GM21381 (cell line): ENCODE measurements at regions not wholly inside any gene's neighbourhood (a gene's known extent, or its start where the extent isn't known, plus 50 kb on each side); places are given as distances from the start of the nearest gene placed in this dataset.
"Not testable (repeated sequence)": the region's sequence is repeated elsewhere in the genome, so short reads cannot be mapped to it uniquely, and the experiment has no call there.

Experiments used
- ATAC-seq: cut with Tn5 transposase; IDR thresholded peaks from one replicate; pipeline ENCODE4 v1.9.1; 2021; ENCODE audit warnings: mild to moderate bottlenecking, moderate library complexity; ENCODE audit not compliant: unreplicated experiment

- ATAC-seq, result no peak
These were observed 361.4 kb upstream of the POU5F2 start for GRCh38 chr5:94102849-94103248.

- ATAC-seq, result not testable (repeated sequence)
These were observed 356.0 kb upstream of the POU5F2 start for GRCh38 chr5:94097384-94097783.

- ATAC-seq, result no peak
These were observed 353.5 kb upstream of the POU5F2 start for GRCh38 chr5:94094793-94095441.

- no peak for ATAC-seq
These were observed 351.9 kb upstream of the POU5F2 start for GRCh38 chr5:94093300-94093699.

- not testable (repeated sequence) for ATAC-seq
These were observed 345.2 kb upstream of the POU5F2 start for GRCh38 chr5:94086635-94087034.

- ATAC-seq, result no peak
These were observed 344.8 kb upstream of the POU5F2 start for GRCh38 chr5:94086194-94086593.

- no peak for ATAC-seq
These were observed 341.0 kb upstream of the POU5F2 start for GRCh38 chr5:94082405-94082804.

GRCh38 chr5:94081088-94081487 lies 339.7 kb upstream of the POU5F2 start:
- no peak for ATAC-seq

- ATAC-seq, result no peak
These were observed 339.0 kb upstream of the POU5F2 start for GRCh38 chr5:94080390-94080789.

- ATAC-seq, result no peak
These were observed 330.7 kb upstream of the POU5F2 start for GRCh38 chr5:94072116-94072515.

GRCh38 chr5:94066437-94067207 lies 325.2 kb upstream of the POU5F2 start:
- no peak for ATAC-seq

- ATAC-seq, result no peak
These were observed 322.6 kb upstream of the POU5F2 start for GRCh38 chr5:94064025-94064424.

GRCh38 chr5:94057655-94058054 lies 316.3 kb upstream of the POU5F2 start:
- ATAC-seq, result no peak

GRCh38 chr5:94057217-94057616 lies 315.8 kb upstream of the POU5F2 start:
- peak; percentile 83 for ATAC-seq

- not testable (repeated sequence) for ATAC-seq
These were observed 308.0 kb upstream of the POU5F2 start for GRCh38 chr5:94049307-94049922.

- no peak for ATAC-seq
These were observed 304.7 kb upstream of the POU5F2 start for GRCh38 chr5:94045839-94046782.

GRCh38 chr5:94043311-94043710 lies 301.9 kb upstream of the POU5F2 start:
- ATAC-seq, result no peak

- no peak for ATAC-seq
These were observed 299.3 kb upstream of the POU5F2 start for GRCh38 chr5:94040591-94041148.

- ATAC-seq, result no peak
These were observed 297.7 kb upstream of the POU5F2 start for GRCh38 chr5:94039101-94039500.

- ATAC-seq, result no peak
These were observed 290.2 kb upstream of the POU5F2 start for GRCh38 chr5:94031631-94032030.

GRCh38 chr5:94028001-94028400 lies 286.6 kb upstream of the POU5F2 start:
- ATAC-seq, result no peak
